ENCODE measurements at regions not wholly inside any gene's neighbourhood (a gene's known extent, or its start where the extent isn't known, plus 50 kb on each side); places are given as distances from the start of the nearest gene placed in this dataset.

DNA sequence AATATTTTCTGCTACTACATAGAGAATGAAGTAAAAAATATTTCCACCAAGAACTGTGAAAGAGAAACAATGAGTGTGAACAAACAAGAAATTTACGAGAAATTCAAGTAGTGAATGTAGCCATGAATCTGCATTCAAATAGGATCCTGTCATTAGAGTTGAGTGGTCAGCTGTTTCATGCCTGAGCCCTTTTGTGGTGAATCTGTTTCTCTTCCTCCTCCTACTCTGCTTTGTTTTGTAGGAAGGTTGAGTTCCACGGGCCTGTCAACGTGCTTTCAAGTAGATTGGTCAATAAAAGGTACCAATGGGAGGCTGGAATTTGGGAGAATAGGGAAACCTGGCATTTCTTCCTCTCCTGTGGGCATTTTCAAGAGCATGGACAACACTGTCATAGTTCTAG is 1749.6 kb upstream of the FLRT2 start:
- no peak for DNase-seq

DNA sequence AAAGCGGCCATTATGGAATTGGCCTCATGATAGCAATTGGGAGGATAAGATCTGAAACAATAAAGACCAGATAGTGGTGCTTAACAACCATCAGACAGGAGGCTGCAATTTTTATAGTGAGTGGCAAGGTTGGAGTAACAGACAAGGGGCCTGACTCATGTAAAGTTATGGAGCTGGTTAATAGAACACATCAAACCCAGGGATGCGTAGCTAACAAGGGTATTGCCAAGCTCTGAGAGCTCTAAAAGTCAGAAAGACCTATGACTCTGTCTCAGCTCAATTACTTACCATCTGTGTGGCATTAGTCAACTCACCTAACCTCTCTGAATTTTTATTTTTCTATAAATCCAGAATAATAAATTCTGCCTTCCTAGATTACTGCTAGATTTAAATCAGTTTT is 1731.5 kb upstream of the FLRT2 start:
- DNase-seq, result no peak

DNA sequence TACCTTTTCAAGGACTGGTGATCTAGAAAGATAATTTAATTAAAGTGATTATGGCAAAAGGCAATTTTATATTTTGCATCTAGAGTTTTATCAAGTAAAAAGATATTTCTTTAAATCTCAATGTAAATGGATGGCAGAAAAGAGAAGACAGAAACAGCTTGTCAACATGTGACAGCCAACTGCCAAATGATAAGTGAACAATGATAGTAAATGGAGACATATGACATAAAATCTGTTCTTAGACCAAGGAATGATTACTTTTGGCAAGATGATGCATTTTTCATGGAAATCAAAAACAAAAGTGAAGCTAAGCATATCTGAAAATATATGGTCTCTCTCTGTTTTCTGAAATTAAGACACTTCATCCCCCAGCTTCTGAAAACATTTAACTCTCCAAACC is 1730.7 kb upstream of the FLRT2 start:
- DNase-seq, result no peak

DNA sequence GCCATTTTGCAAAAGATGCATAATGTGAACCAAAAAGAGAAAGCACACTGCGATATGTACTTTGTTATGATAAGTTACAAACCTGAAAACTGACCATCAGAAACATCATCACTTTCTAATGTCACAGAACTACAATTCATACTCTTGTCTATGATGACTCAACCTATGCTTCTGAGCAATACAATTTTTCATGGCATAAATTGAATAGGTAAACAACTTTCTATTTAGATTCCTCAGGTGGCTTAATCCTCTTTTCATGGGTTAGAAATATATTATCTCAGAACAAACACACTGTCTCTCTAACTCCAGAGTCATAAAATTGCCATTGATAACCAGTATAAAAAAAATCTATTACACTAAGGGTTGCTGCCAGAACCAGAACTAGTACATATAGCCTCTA is 1715.0 kb upstream of the FLRT2 start:
- DNase-seq, result no peak

DNA sequence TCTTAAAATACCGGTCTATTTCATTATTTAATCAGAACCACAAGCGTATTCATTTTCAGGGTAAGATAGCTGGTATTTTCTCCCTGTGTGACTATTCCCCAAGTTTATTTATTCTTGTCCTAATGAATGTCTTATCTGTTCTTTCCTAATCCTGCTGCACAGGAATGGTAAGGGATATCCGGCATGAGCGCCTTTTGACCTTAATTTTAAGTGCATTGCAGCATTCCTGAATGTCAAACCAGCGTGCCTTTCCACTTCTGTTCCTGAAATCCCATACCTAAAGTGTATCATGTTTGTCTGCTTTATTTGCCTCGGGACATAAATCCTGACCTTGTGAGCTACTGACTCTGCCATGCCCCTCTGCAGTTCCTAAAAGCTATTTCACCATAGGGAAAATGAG is 1713.2 kb upstream of the FLRT2 start:
- DNase-seq, result no peak

DNA sequence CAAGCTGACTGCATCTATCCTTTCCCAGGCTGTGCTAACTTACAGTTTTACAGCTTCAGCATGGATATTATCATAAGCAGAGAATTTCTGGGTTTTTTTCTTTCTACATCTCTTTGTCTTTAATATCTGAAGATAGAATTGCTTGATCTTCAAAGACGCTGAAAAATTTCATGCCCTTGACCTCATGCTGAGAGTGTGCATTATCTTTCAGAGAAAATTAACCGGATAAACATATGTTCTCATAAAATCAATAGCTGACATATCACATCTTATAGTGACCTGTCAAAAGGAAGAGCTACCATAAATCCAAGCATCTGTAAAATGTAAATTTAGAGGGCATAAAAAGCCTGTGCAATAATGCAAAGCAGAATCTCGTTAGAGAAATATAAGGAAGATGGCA is 1704.1 kb upstream of the FLRT2 start:
- no peak for DNase-seq

DNA sequence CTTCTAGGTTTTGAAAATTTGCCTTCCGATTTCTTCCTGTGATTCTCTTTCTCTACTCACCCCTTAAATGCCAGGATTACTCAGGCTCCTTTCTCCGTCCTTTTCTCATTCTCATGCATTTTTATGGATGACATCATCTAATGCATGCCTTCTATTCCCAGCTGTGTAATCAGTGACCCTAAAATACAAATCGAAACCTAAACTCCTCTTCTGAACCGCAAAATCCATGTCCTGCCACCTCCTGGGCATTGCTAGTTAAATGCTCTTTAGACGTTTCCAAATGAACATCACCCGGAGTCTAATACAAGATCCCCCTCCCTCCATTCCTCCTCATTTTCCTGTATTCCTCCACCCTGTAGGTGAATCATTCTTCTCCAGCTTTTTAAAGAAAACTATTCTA is 1703.1 kb upstream of the FLRT2 start:
- no peak for DNase-seq

DNA sequence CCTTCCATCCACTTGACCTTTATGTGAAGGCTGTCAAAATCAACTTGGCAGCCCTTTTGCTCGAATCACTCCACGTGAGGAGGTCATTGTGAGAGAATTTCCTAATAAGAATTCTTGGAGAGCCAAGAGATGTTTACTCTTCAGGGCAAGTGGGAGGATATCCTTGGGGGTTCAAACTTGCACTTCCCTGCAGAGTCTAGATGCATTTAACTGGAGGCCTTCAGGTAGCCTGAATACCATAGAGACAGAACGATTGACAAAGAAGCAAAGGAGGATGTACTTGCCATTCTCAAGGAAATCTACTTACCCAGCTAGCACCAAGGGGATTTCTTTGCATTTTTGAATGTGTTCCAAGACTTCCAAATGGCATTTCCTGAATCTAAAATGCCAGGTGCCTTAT is 1702.6 kb upstream of the FLRT2 start:
- DNase-seq, result no peak

DNA sequence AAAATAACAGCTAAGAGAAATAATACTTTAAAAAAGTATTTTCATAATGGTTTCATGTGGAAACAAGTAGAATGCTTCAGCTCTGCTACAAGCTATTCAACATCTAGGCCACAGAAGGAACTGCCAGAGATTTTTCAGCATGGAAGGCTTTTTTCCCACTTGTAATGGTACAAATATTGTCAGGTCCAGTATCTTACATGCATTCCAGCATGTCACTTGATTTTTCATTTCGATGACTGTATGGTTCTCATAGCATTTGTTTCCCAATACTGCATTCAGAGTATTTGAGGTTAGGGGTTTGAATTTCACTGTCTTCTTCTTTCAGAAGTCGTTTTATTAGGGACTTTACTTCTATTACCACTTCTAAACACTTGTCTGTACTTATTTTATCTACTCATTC is 1701.5 kb upstream of the FLRT2 start:
- DNase-seq, result no peak

DNA sequence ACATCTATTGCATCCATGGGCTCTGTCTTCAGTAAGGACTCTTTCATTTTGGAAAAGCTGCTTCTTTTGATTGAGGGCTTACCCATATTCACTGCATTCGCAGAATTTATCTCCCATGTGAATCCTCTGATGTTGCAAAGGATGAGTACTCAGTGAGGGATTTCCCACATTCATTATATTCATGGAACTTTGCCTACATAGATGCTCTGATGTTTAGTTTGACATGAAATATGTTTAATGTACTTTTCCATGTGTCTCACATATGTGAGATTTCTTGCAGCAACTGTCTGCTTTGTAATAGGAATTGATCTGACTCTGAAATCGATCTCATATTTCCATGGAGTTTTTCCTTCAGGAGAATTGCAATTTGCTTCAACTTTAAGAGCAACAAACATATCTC is 1699.6 kb upstream of the FLRT2 start:
- DNase-seq, result no peak

DNA sequence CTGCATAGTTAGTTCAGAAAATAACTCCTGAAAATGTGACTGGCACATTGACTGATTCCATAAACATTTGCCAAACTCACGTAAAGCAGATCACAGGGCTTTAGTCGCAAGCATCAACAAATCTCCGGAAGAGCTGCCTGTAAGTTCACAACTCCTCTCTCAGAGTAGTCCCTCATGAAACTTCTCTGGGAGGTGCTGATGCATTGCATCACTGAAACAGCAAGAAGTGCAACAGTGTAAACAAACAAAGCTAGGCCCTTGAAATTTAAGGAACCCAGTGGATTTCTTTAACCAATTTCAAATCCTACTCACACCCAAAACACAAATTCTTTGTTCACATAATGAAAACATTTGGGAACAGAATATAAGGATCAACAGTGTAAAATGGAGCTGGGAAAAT is 1691.7 kb upstream of the FLRT2 start:
- no peak for DNase-seq

DNA sequence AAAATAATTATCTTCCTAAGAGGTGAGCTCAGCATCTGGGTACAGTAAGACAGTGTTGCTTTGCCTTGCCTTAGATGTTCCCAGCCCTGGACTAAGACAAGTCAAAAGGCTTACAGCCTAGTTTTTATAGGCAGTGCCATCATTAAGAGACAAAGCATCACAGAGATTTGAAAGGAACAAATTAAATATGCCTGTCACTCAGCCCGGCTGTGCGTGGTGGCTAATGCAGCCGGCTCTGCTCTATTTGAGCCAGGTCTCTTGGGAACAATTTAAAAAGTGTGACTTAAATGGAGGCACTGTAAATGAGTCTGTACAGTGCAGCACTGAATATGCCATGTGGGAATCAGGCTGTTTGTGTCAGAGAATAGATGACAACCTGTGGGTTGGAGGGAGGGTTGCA is 1687.4 kb upstream of the FLRT2 start:
- no peak for DNase-seq

DNA sequence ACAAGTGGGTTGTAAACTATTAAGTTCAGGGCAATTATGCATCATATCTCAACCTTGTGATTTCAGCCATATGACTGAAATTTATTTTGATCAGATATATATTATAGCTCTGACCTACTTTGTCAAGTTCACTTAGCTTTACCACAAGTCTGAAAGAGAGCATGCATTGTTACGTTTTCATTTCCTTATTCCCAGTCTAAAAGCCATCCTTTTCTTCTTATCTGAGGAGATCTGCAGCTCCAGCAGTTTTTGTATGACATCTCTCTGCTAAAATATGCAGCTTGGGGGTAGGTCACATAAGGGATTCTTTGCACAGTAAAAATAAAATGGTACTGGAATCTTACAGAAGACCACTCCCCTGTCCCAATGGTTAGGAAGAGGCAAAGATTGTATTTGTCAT is 1682.8 kb upstream of the FLRT2 start:
- DNase-seq, result no peak

DNA sequence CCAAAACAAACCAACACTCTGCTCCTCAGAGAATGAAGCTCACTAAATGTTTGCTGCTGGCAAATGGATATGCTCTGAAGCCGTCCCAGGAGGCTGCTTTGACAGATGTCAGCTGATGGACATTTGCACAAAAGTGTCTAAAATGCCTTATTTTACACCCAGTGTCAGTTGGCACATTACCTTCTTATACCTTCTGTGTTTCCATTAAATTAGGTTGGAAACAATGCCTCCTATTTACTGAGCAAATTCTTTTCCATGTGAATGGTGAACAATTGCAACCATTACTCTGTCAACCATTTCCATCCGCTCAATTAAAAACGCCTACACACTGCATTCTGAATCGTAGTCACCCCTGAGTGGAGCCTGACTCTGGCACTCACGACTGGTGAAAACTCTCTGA is 1679.9 kb upstream of the FLRT2 start:
- DNase-seq, result no peak

DNA sequence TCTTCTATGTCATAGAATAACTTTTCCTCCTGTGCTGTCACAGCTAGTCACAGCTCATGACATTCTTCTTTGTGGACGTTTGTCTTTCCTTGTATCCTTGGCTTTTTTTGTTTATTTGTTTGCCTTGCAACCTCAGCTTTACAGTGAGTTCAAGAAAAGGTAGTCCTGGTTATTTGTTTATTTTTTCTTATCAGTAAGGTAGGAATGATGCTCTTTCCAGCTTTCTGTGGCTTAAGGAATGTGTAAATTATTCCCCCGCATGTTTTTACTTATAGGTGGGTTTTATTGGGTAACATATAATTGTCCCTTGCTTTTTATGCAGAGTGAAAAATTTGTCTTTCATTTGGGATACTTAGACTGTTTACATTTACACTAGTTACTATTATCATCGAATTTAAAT is 1673.6 kb upstream of the FLRT2 start:
- no peak for DNase-seq

DNA sequence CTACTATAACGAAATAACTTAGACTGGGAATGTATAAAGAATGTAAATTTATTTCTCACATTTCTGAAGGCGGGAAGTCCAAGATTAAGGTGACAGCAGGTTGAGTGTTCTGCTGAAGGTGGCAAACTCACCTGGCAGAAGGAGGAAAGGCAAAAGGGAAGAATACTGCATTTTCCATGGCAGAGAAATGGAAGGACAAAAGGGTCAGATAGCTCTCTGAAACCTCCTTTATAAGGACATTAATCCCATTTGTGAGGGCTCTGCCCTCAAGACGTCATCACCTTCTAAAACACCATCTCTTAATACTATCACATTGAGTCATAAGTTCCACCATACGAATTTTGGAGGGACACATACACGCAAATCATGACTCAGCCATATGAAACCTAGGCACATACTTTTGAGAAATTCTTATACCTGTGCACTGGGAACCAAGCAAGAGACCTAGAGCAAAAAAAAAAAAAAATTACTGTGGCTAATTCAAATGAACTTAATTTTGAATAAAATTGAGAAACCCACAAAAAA is 1669.3 kb upstream of the FLRT2 start:
- DNase-seq, result no peak

DNA sequence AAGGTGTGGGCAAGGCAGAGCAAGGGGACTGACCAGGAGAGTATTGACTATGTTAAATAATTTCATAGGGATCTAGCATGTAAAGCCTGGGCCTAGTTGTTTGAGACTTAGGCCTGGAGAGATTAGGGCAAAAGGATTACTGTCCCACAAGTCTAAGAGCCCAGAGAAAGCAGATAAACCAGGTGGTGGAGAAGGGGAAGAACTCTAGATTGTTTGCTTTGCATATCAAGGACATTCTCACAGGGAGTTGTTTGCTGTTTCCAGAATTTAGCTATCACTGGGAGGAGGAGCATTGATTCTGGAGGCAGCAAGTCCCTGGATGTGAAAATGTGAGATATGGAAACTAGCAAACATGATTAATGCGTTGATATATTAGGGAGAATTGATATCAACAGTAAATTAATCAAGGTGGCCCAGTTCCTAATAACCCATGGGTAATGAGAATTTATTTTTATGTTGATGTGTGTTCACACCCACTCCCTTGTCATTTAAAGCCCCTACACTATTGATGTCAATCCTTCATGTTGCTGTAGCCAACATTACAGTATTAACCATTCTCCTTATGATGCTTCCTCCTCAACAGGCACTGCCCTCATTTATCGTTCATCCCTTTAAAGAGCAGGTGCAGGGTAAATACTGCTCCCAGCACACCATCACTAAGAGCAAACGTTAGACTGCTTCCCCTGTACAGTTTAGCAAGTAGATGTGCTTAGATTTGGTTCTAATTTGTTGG is 1666.7 kb upstream of the FLRT2 start:
- DNase-seq, result no peak

DNA sequence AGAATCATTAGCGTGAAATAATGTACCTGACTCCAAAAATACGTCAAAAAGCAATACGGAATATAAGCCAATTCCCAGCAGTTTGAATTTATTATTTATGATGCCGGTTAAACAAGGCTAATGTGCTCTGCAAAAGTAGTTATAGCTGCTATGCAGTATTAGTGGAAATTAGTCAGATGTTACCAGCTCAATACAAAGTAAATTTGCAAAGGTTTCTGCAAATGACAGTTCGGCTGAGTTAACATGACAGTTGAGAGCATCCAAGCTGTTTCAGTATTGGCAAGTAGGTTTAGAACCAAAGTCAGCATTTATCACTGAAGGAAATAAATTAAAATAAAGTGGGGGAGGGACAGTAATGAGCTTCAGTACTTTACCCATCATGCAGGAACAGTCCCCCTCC is 1665.8 kb upstream of the FLRT2 start:
- no peak for DNase-seq

DNA sequence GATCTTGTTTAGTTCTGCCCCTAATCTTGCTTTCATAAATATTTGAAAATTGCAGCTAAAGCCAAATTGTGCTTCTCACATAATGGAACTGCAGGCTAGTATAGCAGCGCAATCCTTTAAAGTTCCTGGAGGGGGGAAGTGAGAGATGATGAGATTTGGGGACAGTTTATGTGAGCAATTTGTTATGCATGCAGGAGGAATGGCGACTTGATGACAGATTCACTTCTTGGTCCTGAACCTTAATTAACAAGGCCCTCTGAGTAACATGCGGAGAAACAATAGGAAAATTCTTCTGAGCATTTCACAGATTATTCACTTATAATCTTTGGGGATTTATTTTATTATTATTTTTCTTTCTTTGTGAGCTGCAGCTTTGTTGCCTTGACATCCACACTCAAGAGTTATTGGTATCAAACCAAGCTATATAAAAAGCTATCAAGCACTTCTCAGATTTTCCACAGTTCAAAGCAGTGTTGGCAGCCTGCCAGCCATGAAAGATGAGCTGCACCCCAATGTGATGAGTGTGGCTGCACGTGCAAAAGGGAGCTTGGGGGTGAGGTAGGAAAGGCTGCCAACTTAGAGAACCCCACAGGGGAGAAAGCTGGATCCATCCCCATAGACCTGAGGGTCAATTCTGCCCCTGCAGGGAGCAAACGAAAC is 1662.2 kb upstream of the FLRT2 start:
- no peak for DNase-seq

DNA sequence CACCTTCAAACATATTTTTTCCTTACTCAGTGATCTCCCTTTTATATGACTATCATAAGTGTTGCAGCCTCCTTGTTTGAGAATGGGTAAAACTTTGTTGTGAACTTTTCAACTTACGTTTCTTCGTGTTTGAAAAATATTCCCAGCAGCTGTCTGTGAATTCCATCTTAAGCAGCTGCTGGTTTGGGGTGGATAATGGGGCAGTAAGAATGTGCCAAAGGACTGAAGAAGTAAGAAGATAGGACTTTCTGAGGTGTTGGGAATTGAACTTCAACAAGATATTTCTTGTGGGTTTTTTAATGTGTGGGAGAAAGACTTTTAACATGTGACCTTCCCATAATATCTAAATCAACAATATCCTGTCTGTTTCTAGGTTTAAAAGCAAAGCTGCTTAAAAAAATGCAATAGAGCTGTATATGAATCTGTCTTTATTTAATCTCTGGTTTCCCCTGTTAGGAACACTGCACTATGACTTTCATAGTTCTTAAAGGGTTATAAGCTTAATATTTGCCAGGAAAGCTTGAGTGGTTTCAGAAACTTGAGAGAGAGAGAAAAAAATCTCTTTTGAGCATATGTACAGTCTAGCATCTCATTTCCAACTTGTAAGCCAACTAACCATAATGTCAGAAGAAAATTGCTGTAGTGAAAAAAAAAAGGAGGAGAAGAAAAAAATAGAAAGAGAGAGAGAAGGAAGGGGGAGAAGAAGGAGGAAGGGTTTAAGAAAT is 1659.2 kb upstream of the FLRT2 start:
- no peak for DNase-seq

DNA sequence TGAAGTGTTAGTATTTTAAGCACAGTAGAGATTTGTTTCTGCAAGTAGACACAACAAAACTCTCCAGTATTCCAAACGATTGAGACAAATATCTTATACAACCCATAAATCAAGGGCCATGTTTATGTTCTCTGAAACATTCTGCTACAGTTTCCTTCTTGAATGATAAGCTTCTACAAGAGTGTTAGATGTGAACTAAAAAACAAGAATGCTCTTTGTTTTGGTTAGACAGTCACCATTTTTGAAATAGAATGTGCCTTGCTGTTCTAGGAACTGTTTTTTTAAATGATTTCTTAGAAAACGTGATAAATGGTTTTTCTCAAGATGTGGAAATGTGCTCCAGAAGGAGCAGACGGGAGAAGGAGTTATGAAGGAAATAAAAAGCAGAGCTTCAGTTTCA is 1656.3 kb upstream of the FLRT2 start:
- no peak for DNase-seq

DNA sequence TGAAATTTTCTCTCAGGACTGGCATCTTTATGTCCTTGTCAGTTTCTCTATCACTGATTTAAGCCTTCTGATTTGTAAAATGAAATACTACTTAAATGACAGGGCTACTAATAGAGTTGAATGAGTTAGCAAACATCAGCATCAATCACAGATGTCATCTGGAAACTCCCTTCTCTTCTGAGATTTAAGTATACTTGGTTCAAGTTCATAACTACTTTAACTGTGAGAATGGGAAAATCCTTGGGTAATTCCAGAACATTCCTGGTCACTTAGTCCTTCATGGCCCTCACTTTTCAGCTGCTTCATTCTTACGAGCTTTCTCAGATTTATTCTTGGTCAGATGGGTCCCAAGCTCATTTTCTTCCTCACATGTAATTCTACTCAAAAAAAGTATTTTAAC is 1655.3 kb upstream of the FLRT2 start:
- DNase-seq, result no peak

DNA sequence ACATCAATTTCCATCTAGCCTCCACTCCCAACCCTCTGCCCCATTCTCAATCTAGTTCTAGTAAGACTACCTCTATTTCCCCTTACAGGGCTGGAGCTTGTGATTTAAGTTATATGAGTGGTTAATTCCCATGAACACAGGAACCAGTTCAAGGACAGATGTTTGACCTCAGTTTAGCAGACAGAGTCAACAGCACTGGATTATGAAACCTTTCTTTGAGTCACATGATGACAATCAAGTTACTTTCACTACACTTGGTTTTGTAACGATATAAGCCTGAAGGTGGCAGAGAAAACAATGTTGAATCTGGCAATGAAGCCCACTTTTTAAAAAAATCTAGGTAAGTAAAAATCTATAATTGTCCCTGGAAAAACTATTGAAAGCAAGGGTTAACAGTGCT is 1646.2 kb upstream of the FLRT2 start:
- no peak for DNase-seq

DNA sequence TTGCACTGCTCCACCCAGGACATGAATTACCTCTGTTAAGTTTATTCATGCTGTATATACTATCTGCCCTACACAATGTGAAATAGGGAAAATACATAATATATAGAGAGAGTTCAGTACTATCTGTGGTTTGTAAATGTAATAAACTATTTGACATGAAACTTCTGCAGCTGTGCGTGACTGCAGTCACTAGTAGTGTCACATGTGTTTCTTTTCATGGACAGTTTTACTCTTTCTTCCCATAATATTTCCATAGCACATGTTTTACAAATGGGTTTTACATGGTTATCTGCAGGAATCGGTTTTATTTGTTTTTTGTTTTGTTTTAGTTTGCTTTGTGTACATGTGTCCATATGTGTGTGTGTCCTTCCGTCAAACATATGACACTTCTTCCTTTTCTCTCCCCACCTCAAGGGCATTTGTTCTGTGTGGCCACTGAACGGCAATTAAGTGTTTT is 1644.1 kb upstream of the FLRT2 start:
- no peak for DNase-seq

Data from stimulated activated CD8-positive, alpha-beta memory T cell treated with anti-CD3 and anti-CD28 coated beads, Interleukin-4, amount 100 ng/mL, for 48 hours (primary cell).